Panc1 (cell line): ENCODE measurements at regions not wholly inside any gene's neighbourhood (a gene's known extent, or its start where the extent isn't known, plus 50 kb on each side); places are given as distances from the start of the nearest gene placed in this dataset.

Experiments
- ATAC-seq: fragments of 200-7000 bp; cut with Tn5 transposase; 2 replicates; pipeline ENCODE4 v1.9.1; 2020; ENCODE audit warnings: mild to moderate bottlenecking, moderate library complexity
- BruUV-seq: library from RNA; stranded (reverse); fragments of 400-500 nt; replicated peaks from 2 replicates; lab custom pipeline; 2021; lab: Mats Ljungman, UMichigan
- CTCF ChIA-PET: fragments of 300-600 bp; sonication (Branson Sonifier 250); formaldehyde crosslinking; loops from one replicate; lab custom pipeline; 2022; ENCODE audit warnings: antibody characterized with exemption; lab: Charles Lee
- POLR2A ChIA-PET: fragments of 300-600 bp; sonication (Branson Sonifier 250); formaldehyde crosslinking; loops from one replicate; lab custom pipeline; 2022; ENCODE audit warnings: antibody characterized with exemption; lab: Charles Lee
- DNase-seq: peaks from one replicate; pipeline ENCODE4 v3.0.0-alpha.2; 2010; ENCODE audit warnings: low read depth, low spot score
- H3K27ac ChIP-seq: 2 replicates; pipeline ENCODE4 v1.5.1; 2011; ENCODE audit warnings: mild to moderate bottlenecking, low read length, inconsistent platforms
- H3K27me3 ChIP-seq: fragments of 200-500 bp; sonication (Bioruptor generic); 2 replicates; pipeline ENCODE4 v1.6.0; 2014; ENCODE audit warnings: low read length, inconsistent platforms; ENCODE audit not compliant: control insufficient read depth, insufficient read depth
- H3K36me3 ChIP-seq: fragments of 200-500 bp; sonication (Bioruptor generic); 2 replicates; pipeline ENCODE4 v1.5.1; 2014; ENCODE audit warnings: inconsistent platforms, mild to moderate bottlenecking, low read length, moderate library complexity; ENCODE audit not compliant: control insufficient read depth, insufficient read depth
- H3K4me1 ChIP-seq: 2 replicates; pipeline ENCODE4 v1.5.1; 2011; ENCODE audit warnings: inconsistent platforms, mild to moderate bottlenecking, low read length, moderate library complexity; ENCODE audit not compliant: control insufficient read depth, insufficient read depth
- H3K4me3 ChIP-seq, 2 experiments: 2 replicates each; pipeline ENCODE4 v1.5.1; 2011 to 2012; ENCODE audit warnings: low read depth in 2 of 2, low read length in 2 of 2, mild to moderate bottlenecking in 2 of 2, inconsistent platforms in 1 of 2, moderate library complexity in 1 of 2
- H3K9me3 ChIP-seq: fragments of 200-500 bp; sonication (Bioruptor generic); 2 replicates; pipeline ENCODE4 v1.5.1; 2014; ENCODE audit warnings: low read depth, mild to moderate bottlenecking, inconsistent platforms, low read length, moderate library complexity; ENCODE audit not compliant: control insufficient read depth, insufficient read depth
- CTCF ChIP-seq: fragments of 450-650 bp; IDR thresholded peaks from 2 replicates; pipeline ENCODE4 v1.5.1; 2017; ENCODE audit warnings: mild to moderate bottlenecking
- POLR2AphosphoS5 ChIP-seq: IDR thresholded peaks from 2 replicates; pipeline ENCODE4 v1.6.1; 2012; ENCODE audit warnings: mild to moderate bottlenecking, low read depth, low read length, moderate library complexity
- REST ChIP-seq, 2 experiments: IDR thresholded peaks; 2 replicates each; pipeline ENCODE4 v1.6.1; 2011 to 2012; ENCODE audit warnings: low read depth in 2 of 2, control low read depth in 1 of 2, low read length in 1 of 2, mild to moderate bottlenecking in 1 of 2, moderate library complexity in 1 of 2; ENCODE audit not compliant: insufficient read depth in 1 of 2
- SIN3A ChIP-seq: IDR thresholded peaks from 2 replicates; pipeline ENCODE4 v1.6.1; 2012; ENCODE audit warnings: low read depth, mild to moderate bottlenecking, low read length, moderate library complexity, borderline replicate concordance; ENCODE audit not compliant: insufficient read depth
- TCF7L2 ChIP-seq: IDR thresholded peaks from 2 replicates; pipeline ENCODE4 v1.6.1; 2011; ENCODE audit warnings: mild to moderate bottlenecking, low read depth, low read length, inconsistent platforms
- in situ Hi-C: cut with HindIII; loops from 2 replicates; pipeline ENCODE4 v1.10.0; 2016; ENCODE audit warnings: low sequenced_read_pairs, low pct_unique_long_range_greater_than_20kb
- intact Hi-C: fragments of 100-400 bp; cut with micrococcal nuclease; formaldehyde crosslinking; loops from one replicate; pipeline ENCODE4 v1.10.0; 2022; ENCODE audit not compliant: unreplicated experiment

- in situ Hi-C loops: no loop called here
- H3K27me3 ChIP-seq: no peaks in the 10 kb centered on the region
- CTCF ChIA-PET: no interaction called here
These were observed 107.0 kb downstream of the CTTN start for GRCh38 chr11:70505331-70505731.

GRCh38 chr11:70505761-70506657, 107.7 kb downstream of the CTTN start:
- DNase-seq: no peak
- no peak for ATAC-seq
- Histone ChIP-seq H3K9me3 (no peaks in the 10 kb centered on the region), H3K4me3 (no peak overlapping the region), H3K27ac (no peak overlapping the region), H3K27me3 (no peaks in the 10 kb centered on the region), H3K4me1 (no peaks in the 10 kb centered on the region), H3K36me3 (no peaks in the 10 kb centered on the region)
- TF ChIP-seq TCF7L2 (no peak), CTCF (no peak), SIN3A (no peak), POLR2AphosphoS5 (no peak)
- CTCF ChIA-PET: no interaction called here
- POLR2A ChIA-PET: no interaction called here
- intact Hi-C loops: no loop called here
- BruUV-seq: no TSS peak
- in situ Hi-C loops: no loop called here

More at GRCh38 chr11:70505331-70505731, 107.0 kb downstream of the CTTN start:
- intact Hi-C loops: no loop called here
- H3K9me3 ChIP-seq: no peaks in the 10 kb centered on the region
- no peaks in the 10 kb centered on the region for H3K36me3 ChIP-seq
- ATAC-seq (no peak), DNase-seq (no peak)
- no peak overlapping the region for H3K4me3 ChIP-seq
- no peak overlapping the region for H3K27ac ChIP-seq
- POLR2A ChIA-PET: no interaction called here
- H3K4me1 ChIP-seq: no peaks in the 10 kb centered on the region
- no TSS peak for BruUV-seq
- TF ChIP-seq REST (IDR thresholded peaks at IDR 0.05; ENCODE audit: insufficient read depth in 1 of 2, low read depth in 2 of 2, low read length in 1 of 2) (no peak), CTCF (no peak), POLR2AphosphoS5 (no peak), TCF7L2 (no peak), SIN3A (no peak)
